ENCODE measurements at regions not wholly inside any gene's neighbourhood (a gene's known extent, or its start where the extent isn't known, plus 50 kb on each side); places are given as distances from the start of the nearest gene placed in this dataset.

DNA sequence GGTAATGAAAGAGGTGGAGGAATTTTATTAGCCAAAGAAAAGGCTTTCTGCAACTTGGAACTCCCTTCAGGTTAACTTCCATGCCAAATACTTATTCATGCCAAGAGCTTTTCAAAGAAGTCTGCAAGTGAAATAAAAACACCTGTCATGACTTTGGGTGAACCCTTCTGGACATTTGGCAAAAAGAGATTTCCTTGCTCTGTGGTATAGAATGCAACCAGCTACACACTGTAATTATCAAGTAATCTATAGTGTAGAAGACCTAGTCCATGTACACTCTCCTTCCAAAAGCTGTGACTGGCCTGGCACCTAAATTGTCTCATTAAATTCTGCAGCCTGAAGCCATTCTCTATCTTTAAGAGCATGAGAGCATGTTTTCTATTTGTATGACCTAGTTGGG, 232.3 kb downstream of the COL12A1 start:
- no peak for TF ChIP-seq TOX (CRISPR knock-in tag; IDR thresholded peaks at IDR 0.05; ENCODE audit: borderline replicate concordance)
- no peak for TF ChIP-seq CSRNP3 (CRISPR knock-in tag; IDR thresholded peaks at IDR 0.05)
- TF ChIP-seq, protein P1, sequence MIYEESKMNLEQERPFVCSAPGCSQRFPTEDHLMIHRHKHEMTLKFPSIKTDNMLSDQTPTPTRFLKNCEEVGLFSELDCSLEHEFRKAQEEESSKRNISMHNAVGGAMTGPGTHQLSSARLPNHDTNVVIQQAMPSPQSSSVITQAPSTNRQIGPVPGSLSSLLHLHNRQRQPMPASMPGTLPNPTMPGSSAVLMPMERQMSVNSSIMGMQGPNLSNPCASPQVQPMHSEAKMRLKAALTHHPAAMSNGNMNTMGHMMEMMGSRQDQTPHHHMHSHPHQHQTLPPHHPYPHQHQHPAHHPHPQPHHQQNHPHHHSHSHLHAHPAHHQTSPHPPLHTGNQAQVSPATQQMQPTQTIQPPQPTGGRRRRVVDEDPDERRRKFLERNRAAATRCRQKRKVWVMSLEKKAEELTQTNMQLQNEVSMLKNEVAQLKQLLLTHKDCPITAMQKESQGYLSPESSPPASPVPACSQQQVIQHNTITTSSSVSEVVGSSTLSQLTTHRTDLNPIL (CRISPR knock-in tag; IDR thresholded peaks at IDR 0.05; ENCODE audit: low read depth), result no peak
- TF ChIP-seq PPARA (CRISPR knock-in tag; IDR thresholded peaks at IDR 0.05; ENCODE audit: borderline replicate concordance), result no peak
- TF ChIP-seq SNAI2 (CRISPR knock-in tag; IDR thresholded peaks at IDR 0.05), result no peak
- no peak for TF ChIP-seq ARNTL (CRISPR knock-in tag; IDR thresholded peaks at IDR 0.05; ENCODE audit: borderline replicate concordance, low read depth)
- TF ChIP-seq, protein P2, sequence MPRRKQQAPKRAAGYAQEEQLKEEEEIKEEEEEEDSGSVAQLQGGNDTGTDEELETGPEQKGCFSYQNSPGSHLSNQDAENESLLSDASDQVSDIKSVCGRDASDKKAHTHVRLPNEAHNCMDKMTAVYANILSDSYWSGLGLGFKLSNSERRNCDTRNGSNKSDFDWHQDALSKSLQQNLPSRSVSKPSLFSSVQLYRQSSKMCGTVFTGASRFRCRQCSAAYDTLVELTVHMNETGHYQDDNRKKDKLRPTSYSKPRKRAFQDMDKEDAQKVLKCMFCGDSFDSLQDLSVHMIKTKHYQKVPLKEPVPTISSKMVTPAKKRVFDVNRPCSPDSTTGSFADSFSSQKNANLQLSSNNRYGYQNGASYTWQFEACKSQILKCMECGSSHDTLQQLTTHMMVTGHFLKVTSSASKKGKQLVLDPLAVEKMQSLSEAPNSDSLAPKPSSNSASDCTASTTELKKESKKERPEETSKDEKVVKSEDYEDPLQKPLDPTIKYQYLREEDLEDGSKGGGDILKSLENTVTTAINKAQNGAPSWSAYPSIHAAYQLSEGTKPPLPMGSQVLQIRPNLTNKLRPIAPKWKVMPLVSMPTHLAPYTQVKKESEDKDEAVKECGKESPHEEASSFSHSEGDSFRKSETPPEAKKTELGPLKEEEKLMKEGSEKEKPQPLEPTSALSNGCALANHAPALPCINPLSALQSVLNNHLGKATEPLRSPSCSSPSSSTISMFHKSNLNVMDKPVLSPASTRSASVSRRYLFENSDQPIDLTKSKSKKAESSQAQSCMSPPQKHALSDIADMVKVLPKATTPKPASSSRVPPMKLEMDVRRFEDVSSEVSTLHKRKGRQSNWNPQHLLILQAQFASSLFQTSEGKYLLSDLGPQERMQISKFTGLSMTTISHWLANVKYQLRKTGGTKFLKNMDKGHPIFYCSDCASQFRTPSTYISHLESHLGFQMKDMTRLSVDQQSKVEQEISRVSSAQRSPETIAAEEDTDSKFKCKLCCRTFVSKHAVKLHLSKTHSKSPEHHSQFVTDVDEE (CRISPR knock-in tag; IDR thresholded peaks at IDR 0.05), result no peak
- TF ChIP-seq RARB (CRISPR knock-in tag; IDR thresholded peaks at IDR 0.05), result no peak
- TF ChIP-seq CSDC2 (CRISPR knock-in tag; IDR thresholded peaks at IDR 0.05), result no peak
- TF ChIP-seq ZFP30 (CRISPR knock-in tag; IDR thresholded peaks at IDR 0.05), result no peak
- no peak for TF ChIP-seq BACH2 (CRISPR knock-in tag; IDR thresholded peaks at IDR 0.05; ENCODE audit: borderline replicate concordance)
- TF ChIP-seq ZNF70 (CRISPR knock-in tag; IDR thresholded peaks at IDR 0.05), result no peak

Data from SK-N-SH treated with all-trans-retinoic acid at 6 μM for 48 hours (cell line).